GM19238 (cell line): ENCODE measurements at regions not wholly inside any gene's neighbourhood (a gene's known extent, or its start where the extent isn't known, plus 50 kb on each side); places are given as distances from the start of the nearest gene placed in this dataset.

Experiments
- DNase-seq: peaks from one replicate; pipeline ENCODE4 v3.0.0; 2011; ENCODE audit warnings: low spot score; ENCODE audit not compliant: insufficient read length

DNA sequence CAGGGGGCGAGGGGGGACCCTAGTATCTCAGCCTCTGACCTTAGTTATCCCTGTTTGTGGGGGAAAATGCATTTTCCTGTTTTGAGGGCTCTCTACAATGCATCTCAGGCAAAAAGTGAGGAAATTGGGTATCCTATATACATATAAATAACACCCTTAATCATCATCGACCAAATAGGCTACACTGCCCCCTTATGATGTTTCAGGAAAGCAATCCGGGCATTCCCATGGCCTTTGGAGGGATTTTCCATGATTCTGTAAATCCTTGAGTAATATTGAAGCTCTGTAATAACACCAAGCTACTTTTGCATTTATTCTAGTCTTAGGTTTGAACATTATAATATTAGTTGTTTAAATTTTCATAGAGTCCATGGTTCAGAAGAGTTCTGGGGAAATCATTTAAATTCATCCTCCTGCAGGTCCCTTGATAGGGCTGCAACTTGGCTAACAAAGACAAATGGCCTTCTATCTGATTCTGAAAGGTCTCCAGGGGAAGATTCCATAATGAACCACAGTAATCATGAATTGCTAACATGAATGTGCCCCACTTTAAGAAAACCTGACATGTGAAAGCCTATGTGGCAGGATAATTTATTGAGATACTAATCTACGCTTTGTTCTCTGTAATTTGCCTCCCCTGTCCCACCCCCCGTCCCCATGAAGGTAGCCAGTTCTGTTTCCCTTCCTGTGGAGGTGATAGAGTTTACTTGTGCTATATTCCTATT, 91.5 kb upstream of the SCOC start:
- no peak for DNase-seq

DNA sequence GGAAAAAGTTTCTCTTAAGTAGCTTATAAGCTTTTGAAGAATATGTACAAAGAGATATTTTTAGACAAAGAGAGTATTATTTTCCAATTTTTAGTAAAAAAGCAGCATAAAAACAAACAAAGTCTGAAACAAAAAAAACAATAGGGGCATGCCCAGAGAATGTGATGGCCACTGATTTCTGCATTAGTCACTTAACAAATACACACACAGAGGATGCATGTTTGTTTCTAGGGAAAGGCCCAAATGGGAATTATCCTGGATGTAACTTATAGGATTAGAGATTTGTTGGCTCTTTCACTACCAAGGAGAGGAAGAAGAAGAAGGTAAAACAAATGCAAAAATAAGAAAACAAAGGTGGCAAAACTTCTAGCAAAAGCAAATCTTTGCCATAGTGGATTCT, 95.9 kb upstream of the SCOC start:
- no peak for DNase-seq

- no peak for DNase-seq
Measured at GRCh38 chr4:140271553-140271952, 101.9 kb upstream of the SCOC start.

GRCh38 chr4:140269369-140269768, 104.1 kb upstream of the SCOC start:
- no peak for DNase-seq

GRCh38 chr4:140268186-140268841, 105.1 kb upstream of the SCOC start:
- DNase-seq: no peak

- no peak for DNase-seq
Measured at GRCh38 chr4:140267576-140267975, 105.9 kb upstream of the SCOC start.

- no peak for DNase-seq
Measured at GRCh38 chr4:140266958-140267568, 106.4 kb upstream of the SCOC start.

- DNase-seq: no peak
Measured at GRCh38 chr4:140260227-140260626, 106.2 kb upstream of the MAML3 start.

DNA sequence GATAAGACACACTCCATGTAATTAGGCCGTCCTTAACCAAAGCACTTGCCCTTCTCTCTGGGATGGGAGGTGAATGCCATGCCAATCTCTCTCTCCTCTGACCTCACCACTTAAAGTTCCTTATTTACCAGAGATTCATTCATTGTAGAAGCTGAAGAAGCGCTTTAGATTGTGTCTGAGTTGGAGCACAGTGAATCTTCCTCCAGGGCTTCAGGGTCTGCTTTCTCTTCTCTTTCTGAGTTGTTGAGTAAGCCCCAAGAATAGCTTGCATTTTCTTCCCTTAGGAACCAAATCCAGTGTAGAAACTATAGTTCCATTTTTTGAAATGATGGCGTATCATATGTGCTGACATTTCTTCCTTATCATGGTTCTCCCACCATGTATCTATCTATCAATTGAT, 104.5 kb upstream of the MAML3 start:
- no peak for DNase-seq

GRCh38 chr4:140257461-140258305, 103.7 kb upstream of the MAML3 start:
- DNase-seq: no peak

DNA sequence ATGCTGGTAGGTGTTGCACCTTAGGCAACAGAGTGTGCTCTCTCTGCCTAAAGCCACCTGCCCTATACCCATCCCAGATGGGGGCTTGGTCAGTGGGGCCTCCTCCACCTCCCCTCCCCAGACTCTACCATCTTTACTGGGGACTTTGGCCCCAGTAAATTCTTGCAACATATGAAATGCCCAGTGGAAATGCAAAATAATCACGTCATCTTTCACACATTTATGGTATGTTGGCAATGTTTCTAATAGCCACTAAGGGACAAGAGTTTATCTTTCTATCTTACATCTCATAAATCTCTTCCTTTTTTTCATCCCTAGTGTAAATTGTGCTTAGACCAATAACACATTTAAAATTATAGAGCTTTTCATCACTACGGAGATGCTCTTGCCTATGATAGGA, 103.0 kb upstream of the MAML3 start:
- no peak for DNase-seq

GRCh38 chr4:140256335-140256734, 102.4 kb upstream of the MAML3 start:
- DNase-seq: no peak

DNA sequence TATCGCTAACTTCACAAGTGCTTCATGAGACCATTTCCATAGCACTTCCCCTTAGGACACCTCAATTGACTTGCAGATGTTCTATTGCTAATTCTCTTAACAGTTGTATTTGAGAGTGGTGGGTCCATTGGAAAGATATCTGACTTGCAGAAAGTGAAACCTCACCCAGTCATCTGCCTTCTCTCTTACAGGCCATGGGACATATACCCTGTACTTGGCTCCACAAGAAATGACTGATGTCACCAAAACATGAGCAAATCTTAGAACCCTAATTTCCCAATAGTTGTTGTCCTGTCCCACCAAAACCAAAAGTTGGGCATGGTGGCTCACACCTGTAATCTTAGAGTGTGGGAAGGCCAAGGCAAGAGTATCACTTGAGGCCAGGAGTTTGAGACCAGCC, 101.9 kb upstream of the MAML3 start:
- no peak for DNase-seq

DNA sequence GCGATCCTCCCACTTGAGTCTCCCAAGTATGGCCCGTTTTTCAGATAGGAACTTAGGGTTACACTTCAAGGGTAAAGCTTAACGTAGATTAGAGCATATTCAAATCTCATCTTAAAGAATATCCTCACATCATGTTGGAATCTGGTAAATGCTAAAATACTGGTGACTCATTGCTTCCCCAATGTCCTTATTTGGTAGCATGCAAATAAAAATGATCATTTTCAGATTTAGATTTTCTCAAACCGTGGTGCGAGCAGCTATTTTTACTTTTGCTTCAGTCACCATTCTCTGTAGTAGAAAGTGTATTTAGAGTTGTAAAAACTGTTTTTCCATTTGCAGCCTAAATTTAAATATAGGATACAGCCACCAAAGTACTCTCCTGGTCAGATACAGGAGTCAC, 101.5 kb upstream of the MAML3 start:
- no peak for DNase-seq

GRCh38 chr4:140254651-140255299, 100.8 kb upstream of the MAML3 start:
- DNase-seq: no peak

DNA sequence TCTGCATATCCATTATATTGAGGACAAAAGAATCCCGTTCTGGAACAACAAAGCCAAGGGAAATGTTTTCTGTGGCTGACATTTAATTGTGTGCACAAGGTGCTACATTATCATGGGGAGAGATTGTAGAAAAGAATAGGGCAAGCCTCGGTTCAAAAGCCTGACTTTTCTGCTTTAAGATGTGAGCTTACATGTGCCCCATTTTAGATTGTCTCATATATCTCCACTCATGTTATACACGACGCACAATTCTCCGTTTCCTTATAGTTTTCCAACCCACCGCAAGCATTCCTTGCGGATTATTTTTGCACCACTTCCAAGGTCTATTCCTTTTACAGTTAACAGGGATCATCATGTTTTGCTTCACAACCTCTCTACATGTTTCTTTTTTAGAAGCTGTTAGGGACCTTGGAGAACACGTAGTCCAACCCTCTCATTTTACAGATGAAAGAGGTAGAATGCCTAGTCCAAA, 99.6 kb upstream of the MAML3 start:
- DNase-seq: no peak

- DNase-seq: peak; percentile 37
Measured at GRCh38 chr4:140252742-140253555, 99.0 kb upstream of the MAML3 start.

GRCh38 chr4:140252141-140252741, 98.3 kb upstream of the MAML3 start:
- no peak for DNase-seq

- DNase-seq: no peak
Measured at GRCh38 chr4:140251571-140251970, 97.6 kb upstream of the MAML3 start.

DNA sequence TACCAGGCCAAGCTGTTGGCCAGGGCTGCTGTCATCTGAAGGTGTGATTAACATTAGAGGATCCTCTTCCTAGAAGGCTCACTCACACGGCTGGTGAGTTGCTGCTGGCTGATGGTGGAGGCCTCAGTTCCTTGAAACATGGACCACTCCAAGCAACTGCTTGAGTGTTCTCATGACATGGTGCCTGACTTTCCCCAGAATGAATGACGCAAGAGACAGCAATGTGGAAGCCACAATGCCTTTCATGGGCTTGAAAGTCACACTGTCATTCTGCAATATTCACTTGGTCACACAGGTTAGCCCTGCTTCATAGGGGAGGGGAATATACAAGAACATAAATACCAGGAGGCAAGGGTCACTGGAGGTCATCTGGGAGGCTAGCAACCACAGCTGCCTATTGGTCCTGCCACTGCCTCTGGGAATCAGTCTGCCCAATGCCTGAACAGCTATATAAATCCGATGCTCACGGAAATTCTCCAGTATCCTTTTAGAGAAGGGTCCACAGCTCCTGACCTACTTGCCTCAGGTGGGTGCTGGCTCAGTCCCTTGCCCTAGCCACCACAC, 97.1 kb upstream of the MAML3 start:
- no peak for DNase-seq
